Tibial nerve (tissue), 4 donors: ENCODE measurements at regions not wholly inside any gene's neighbourhood (a gene's known extent, or its start where the extent isn't known, plus 50 kb on each side); places are given as distances from the start of the nearest gene placed in this dataset.

ENCODE experiments used
- EP300 ChIP-seq, 2 donors: sonication (generic); formaldehyde crosslinking; IDR thresholded peaks; one replicate each; pipeline ENCODE4 v1.6.1; 2017; ENCODE audit warnings: antibody characterized with exemption in 2 of 2, mild to moderate bottlenecking in 1 of 2
- POLR2A ChIP-seq, 2 donors: fragments of 450-650 bp; IDR thresholded peaks; one replicate each; pipeline ENCODE4 v1.6.1; 2017; ENCODE audit warnings: antibody characterized with exemption in 2 of 2, mild to moderate bottlenecking in 2 of 2, moderate library complexity in 2 of 2
- TF ChIP-seq, protein P1 (sequence below), 5 experiments: fragments of 200-600 bp in 3 of 5; fragments of 450-650 bp in 2 of 5; sonication (generic) in 3 of 5; IDR thresholded peaks; one replicate each; pipeline ENCODE4 v1.5.1; 2016 to 2019; ENCODE audit warnings: antibody characterized with exemption in 5 of 5, mild to moderate bottlenecking in 3 of 5, moderate library complexity in 2 of 5

DNA sequence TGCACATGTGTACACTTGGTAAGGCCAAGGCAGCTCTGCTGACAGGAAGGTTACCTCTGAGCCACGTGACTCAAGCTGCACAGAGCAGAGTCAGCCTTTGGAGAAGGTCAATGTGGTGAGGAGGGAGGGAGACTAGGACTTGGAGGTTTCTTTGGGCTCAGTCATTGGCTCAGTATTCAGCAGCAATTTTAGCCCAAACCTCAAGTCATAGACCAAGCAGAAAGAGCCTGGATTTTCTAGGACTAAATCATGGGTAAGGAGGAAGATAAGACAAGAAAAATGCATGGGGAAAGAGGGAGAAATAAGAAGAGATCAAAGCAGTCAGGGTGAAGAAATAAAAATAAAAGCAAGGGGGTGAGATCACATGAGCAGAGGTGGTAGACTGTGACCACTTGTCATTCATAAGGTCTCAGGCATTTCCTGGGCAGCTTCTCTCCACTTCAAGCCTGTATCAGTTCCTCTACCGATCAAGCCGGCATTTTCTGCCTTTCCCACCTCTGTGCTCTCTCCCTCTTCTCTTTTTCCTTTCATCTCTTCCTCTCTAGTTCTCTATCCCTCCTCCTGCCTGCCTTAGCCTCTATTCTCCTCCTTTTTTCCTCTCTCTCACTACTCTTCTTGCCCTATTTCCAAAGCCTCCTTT, 51.7 kb upstream of the DUSP10 start:
- TF ChIP-seq, protein P1, sequence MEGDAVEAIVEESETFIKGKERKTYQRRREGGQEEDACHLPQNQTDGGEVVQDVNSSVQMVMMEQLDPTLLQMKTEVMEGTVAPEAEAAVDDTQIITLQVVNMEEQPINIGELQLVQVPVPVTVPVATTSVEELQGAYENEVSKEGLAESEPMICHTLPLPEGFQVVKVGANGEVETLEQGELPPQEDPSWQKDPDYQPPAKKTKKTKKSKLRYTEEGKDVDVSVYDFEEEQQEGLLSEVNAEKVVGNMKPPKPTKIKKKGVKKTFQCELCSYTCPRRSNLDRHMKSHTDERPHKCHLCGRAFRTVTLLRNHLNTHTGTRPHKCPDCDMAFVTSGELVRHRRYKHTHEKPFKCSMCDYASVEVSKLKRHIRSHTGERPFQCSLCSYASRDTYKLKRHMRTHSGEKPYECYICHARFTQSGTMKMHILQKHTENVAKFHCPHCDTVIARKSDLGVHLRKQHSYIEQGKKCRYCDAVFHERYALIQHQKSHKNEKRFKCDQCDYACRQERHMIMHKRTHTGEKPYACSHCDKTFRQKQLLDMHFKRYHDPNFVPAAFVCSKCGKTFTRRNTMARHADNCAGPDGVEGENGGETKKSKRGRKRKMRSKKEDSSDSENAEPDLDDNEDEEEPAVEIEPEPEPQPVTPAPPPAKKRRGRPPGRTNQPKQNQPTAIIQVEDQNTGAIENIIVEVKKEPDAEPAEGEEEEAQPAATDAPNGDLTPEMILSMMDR (IDR thresholded peaks at IDR 0.05): no peak
- no peak for TF ChIP-seq EP300 (IDR thresholded peaks at IDR 0.05)
- no peak for TF ChIP-seq POLR2A (IDR thresholded peaks at IDR 0.05)
